ENCODE measurements at regions not wholly inside any gene's neighbourhood (a gene's known extent, or its start where the extent isn't known, plus 50 kb on each side); places are given as distances from the start of the nearest gene placed in this dataset.
"Not testable (repeated sequence)": the region's sequence is repeated elsewhere in the genome, so short reads cannot be mapped to it uniquely, and the experiment has no call there.

DNA sequence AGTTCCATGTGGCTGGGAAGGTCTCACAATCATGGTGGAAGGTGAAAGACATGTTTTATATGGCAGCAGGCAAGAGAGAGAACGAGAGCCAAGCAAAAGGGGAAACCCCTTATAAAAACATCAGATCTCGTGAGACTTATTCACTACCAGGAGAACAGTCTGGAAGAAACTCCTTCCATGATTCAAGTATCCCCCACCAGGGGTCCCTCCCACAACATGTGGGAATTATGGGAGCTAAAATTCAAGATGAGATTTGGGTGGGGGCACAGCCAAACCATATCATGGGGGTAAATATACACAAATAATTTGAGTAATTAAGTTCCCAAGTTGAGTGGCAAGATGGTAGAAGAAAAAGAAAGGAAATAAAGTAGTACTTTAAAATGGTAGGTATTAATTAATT, 91.0 kb upstream of the CCDC91 start:
- not testable (repeated sequence) for H3K4me3 Mint-ChIP-seq (ENCODE audit: unreplicated experiment); H3K9me3 Mint-ChIP-seq (ENCODE audit: low read depth); DNase-seq (ENCODE audit: low spot score); H3K4me1 Mint-ChIP-seq (ENCODE audit: low read depth); H3K36me3 Mint-ChIP-seq (ENCODE audit: low read depth); H3K27me3 Mint-ChIP-seq (ENCODE audit: low read depth); H3K27ac Mint-ChIP-seq (ENCODE audit: unreplicated experiment)
- TF ChIP-seq, protein P1, sequence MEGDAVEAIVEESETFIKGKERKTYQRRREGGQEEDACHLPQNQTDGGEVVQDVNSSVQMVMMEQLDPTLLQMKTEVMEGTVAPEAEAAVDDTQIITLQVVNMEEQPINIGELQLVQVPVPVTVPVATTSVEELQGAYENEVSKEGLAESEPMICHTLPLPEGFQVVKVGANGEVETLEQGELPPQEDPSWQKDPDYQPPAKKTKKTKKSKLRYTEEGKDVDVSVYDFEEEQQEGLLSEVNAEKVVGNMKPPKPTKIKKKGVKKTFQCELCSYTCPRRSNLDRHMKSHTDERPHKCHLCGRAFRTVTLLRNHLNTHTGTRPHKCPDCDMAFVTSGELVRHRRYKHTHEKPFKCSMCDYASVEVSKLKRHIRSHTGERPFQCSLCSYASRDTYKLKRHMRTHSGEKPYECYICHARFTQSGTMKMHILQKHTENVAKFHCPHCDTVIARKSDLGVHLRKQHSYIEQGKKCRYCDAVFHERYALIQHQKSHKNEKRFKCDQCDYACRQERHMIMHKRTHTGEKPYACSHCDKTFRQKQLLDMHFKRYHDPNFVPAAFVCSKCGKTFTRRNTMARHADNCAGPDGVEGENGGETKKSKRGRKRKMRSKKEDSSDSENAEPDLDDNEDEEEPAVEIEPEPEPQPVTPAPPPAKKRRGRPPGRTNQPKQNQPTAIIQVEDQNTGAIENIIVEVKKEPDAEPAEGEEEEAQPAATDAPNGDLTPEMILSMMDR (IDR thresholded peaks at IDR 0.05) = peak; percentile 39

DNA sequence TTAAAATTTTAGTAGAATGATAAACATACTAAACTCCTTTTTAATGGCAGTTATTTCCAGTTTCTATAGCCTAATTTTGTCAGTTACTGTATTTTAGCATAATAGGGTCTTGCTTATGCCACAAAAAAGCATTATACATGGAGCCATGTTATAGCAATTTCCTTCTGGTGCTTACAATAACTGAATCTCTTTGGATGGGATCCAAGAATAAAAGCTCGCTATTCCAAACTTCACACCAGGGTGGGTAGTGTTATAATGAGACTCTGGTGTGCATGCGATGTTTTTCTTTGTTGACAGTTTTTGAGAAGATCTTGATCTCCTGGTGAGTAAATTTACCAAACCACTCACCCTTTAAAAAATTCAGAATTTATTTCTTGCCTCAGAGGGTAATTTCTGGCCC, 90.4 kb upstream of the CCDC91 start:
- H3K27ac Mint-ChIP-seq (ENCODE audit: unreplicated experiment) = no peak overlapping the region
- no peak for DNase-seq (ENCODE audit: low spot score)
- H3K27me3 Mint-ChIP-seq (ENCODE audit: low read depth) = no peaks in the 10 kb centered on the region
- H3K36me3 Mint-ChIP-seq (ENCODE audit: low read depth) = no peaks in the 10 kb centered on the region
- H3K9me3 Mint-ChIP-seq (ENCODE audit: low read depth) = no peaks in the 10 kb centered on the region
- peaks cover 6% of the 10 kb centered on the region for H3K4me1 Mint-ChIP-seq (ENCODE audit: low read depth)
- H3K4me3 Mint-ChIP-seq (ENCODE audit: unreplicated experiment) = no peak overlapping the region
- TF ChIP-seq, protein P1 (IDR thresholded peaks at IDR 0.05) = no peak

DNA sequence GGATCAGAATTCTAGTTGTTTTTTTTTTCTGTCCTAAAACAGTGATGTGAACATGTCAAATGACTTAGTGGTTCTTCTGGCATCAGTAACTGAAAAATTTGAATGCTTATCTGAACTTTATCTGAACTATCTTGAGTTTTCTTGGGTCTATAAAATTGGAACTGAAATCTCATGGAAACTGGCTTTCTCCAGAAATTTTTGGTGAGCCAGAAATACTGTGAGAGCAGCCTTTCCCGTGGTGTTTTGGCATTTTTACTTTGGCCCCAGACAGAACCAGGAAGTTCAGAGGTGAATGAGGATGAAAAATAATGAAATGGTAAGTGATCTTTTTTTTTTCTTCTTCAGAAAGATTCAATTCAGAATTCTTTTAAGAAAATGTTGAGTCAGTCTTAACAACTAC, 89.5 kb upstream of the CCDC91 start:
- no peak overlapping the region for H3K27ac Mint-ChIP-seq (ENCODE audit: unreplicated experiment)
- TF ChIP-seq, protein P1 (IDR thresholded peaks at IDR 0.05) = no peak
- no peak for DNase-seq (ENCODE audit: low spot score)

DNA sequence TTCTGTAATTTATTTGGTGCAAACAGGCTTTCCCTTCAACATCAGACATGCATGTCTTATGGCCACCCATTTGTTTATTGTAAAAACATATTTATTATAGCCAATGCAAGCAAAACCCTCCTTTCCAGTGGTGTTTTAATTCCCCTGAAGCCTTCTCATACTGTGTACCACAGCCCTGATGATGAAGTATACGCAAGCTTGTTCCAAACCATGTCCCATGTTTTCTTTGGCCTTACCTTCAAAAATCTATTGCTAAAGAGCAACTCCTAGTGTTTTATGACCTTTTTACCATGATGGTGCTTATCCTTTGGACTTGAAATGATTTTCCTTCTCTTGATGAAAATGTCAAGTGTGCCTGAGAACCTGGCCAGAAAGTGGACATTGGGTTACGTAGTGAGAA, 85.9 kb upstream of the CCDC91 start:
- Mint-ChIP-seq H3K9me3 (ENCODE audit: low read depth) (no peaks in the 10 kb centered on the region), H3K4me1 (ENCODE audit: low read depth) (peaks cover 2% of the 10 kb centered on the region), H3K4me3 (ENCODE audit: unreplicated experiment) (no peak overlapping the region), H3K36me3 (ENCODE audit: low read depth) (no peaks in the 10 kb centered on the region), H3K27ac (ENCODE audit: unreplicated experiment) (no peak overlapping the region), H3K27me3 (ENCODE audit: low read depth) (no peaks in the 10 kb centered on the region)
- TF ChIP-seq, protein P1 (IDR thresholded peaks at IDR 0.05) = no peak
- DNase-seq (ENCODE audit: low spot score) = no peak

More for the DNA sequence above, 89.5 kb upstream of the CCDC91 start:
- no peaks in the 10 kb centered on the region for H3K27me3 Mint-ChIP-seq (ENCODE audit: low read depth)
- H3K4me3 Mint-ChIP-seq (ENCODE audit: unreplicated experiment) = no peak overlapping the region
- peaks cover 6% of the 10 kb centered on the region for H3K4me1 Mint-ChIP-seq (ENCODE audit: low read depth)
- no peaks in the 10 kb centered on the region for H3K36me3 Mint-ChIP-seq (ENCODE audit: low read depth)
- no peaks in the 10 kb centered on the region for H3K9me3 Mint-ChIP-seq (ENCODE audit: low read depth)

DNA sequence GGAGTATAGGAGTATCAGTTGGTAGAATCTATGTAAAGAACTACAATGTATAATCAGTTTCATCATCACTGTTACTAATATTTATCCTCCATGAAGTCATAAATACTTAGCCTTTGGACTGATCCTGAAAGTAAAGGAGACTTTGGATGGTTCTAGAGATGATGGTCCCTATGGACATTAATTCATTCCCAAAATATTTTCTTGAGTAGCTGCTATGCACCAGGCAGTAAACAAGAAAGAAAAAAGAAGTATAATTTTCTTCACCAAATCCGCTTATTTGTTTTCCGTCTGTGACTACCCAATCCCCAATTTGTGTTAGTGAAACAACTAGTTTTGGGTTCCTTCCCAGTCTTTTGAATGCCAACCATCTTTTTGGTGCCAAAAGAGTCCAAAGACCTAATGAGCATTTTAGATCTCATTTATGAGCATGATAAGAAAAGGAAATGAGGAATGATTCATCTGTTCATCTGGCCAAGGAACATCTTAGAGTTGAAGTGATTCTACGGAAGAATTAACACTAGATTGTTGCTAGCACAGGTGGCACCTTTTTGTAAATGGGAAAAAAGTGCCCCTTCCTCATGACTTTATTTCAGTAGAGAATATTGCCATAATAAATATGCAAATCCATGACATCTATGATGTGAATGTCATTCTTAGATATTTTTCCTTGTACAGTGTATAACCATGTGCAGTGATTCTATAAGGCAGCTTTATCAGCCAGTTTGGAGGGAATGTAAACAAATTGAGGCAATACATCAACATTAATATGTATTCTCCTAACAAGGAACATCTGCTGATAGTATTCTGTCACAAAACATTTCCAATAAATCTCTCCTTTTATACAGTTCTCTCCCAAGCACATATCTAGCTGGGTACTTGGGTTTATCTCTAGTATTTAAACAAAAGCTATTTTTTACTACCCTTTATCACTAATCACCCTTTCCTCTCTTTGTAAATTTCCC, 85.1 kb upstream of the CCDC91 start:
- Mint-ChIP-seq H3K27ac (ENCODE audit: unreplicated experiment) (no peak overlapping the region), H3K27me3 (ENCODE audit: low read depth) (no peaks in the 10 kb centered on the region), H3K9me3 (ENCODE audit: low read depth) (no peaks in the 10 kb centered on the region), H3K36me3 (ENCODE audit: low read depth) (no peaks in the 10 kb centered on the region), H3K4me1 (ENCODE audit: low read depth) (peaks cover 2% of the 10 kb centered on the region), H3K4me3 (ENCODE audit: unreplicated experiment) (no peak overlapping the region)
- TF ChIP-seq, protein P1 (IDR thresholded peaks at IDR 0.05) = no peak
- DNase-seq (ENCODE audit: low spot score) = no peak

Measured in chondrocyte (in vitro differentiated cells).